GM23338 (cell line): ENCODE measurements at regions not wholly inside any gene's neighbourhood (a gene's known extent, or its start where the extent isn't known, plus 50 kb on each side); places are given as distances from the start of the nearest gene placed in this dataset.

Experiments used
- ATAC-seq: fragments of 200-7000 bp; cut with Tn5 transposase; 3 replicates; pipeline ENCODE4 v1.9.1; 2020
- DNase-seq: peaks from one replicate; pipeline ENCODE4 v3.0.0-alpha.2; 2015; ENCODE audit warnings: low spot score
- H2AFZ ChIP-seq: fragments of 200-600 bp; sonication (generic); 2 replicates; pipeline ENCODE4 v1.8.0; 2016; ENCODE audit warnings: antibody characterized with exemption, mild to moderate bottlenecking, moderate library complexity
- H3F3A ChIP-seq: fragments of 200-600 bp; sonication (generic); replicated peaks from 2 replicates; pipeline ENCODE4 v1.8.0; 2017; ENCODE audit warnings: antibody characterized with exemption, mixed run types, low read depth
- H3K27ac ChIP-seq: fragments of 200-600 bp; sonication (generic); 2 replicates; pipeline ENCODE4 v1.6.1; 2016; ENCODE audit warnings: low read depth
- H3K27me3 ChIP-seq: fragments of 200-600 bp; sonication (generic); 2 replicates; pipeline ENCODE4 v1.8.0; 2016; ENCODE audit warnings: mild to moderate bottlenecking, mixed run types, moderate library complexity; ENCODE audit not compliant: insufficient read depth
- H3K36me3 ChIP-seq: fragments of 200-600 bp; sonication (generic); 2 replicates; pipeline ENCODE4 v1.8.0; 2016; ENCODE audit warnings: mild to moderate bottlenecking; ENCODE audit not compliant: insufficient read depth
- H3K4me1 ChIP-seq: fragments of 200-600 bp; sonication (generic); 2 replicates; pipeline ENCODE4 v1.8.0; 2016; ENCODE audit warnings: mild to moderate bottlenecking, moderate library complexity; ENCODE audit not compliant: insufficient read depth
- H3K4me2 ChIP-seq: fragments of 200-600 bp; sonication (generic); 2 replicates; pipeline ENCODE4 v1.7.1; 2017; ENCODE audit warnings: mixed run types
- H3K4me3 ChIP-seq: fragments of 200-600 bp; sonication (generic); 2 replicates; pipeline ENCODE4 v1.6.1; 2016; ENCODE audit warnings: mixed run types
- H3K79me2 ChIP-seq: fragments of 200-600 bp; sonication (generic); replicated peaks from 2 replicates; pipeline ENCODE4 v1.8.0; 2017; ENCODE audit warnings: mild to moderate bottlenecking; ENCODE audit not compliant: insufficient read depth
- H3K9me2 ChIP-seq: fragments of 200-600 bp; sonication (generic); 2 replicates; pipeline ENCODE4 v1.8.0; 2017; ENCODE audit not compliant: insufficient read depth
- H4K20me1 ChIP-seq: fragments of 200-600 bp; sonication (generic); replicated peaks from 2 replicates; pipeline ENCODE4 v1.8.0; 2017; ENCODE audit warnings: mild to moderate bottlenecking; ENCODE audit not compliant: insufficient read depth
- H3K27ac Mint-ChIP-seq: 2 replicates; pipeline ENCODE4 v1.8.0; 2020; ENCODE audit warnings: inconsistent platforms, mild to moderate bottlenecking, moderate library complexity, mixed read lengths
- H3K27me3 Mint-ChIP-seq: 3 replicates; pipeline ENCODE4 v1.8.0; 2022; ENCODE audit warnings: low read depth, mild to moderate bottlenecking, moderate library complexity, mixed read lengths, inconsistent platforms; ENCODE audit not compliant: insufficient read depth, poor library complexity
- H3K36me3 Mint-ChIP-seq: 3 replicates; pipeline ENCODE4 v1.8.0; 2021; ENCODE audit warnings: low read depth, mild to moderate bottlenecking, inconsistent platforms, moderate library complexity, mixed read lengths
- H3K4me1 Mint-ChIP-seq: 3 replicates; pipeline ENCODE4 v1.8.0; 2020; ENCODE audit warnings: mild to moderate bottlenecking, inconsistent platforms, mixed read lengths
- H3K4me3 Mint-ChIP-seq: 3 replicates; pipeline ENCODE4 v1.8.0; 2021; ENCODE audit warnings: moderate library complexity, mild to moderate bottlenecking, inconsistent platforms, mixed read lengths
- H3K9me3 Mint-ChIP-seq: 3 replicates; pipeline ENCODE4 v1.8.0; 2020; ENCODE audit warnings: moderate library complexity, mild to moderate bottlenecking, inconsistent platforms, mixed read lengths
- CREB1 ChIP-seq: fragments of 250-450 bp; sonication (Bioruptor Pico); IDR thresholded peaks from 2 replicates; pipeline ENCODE4 v1.5.0; 2020; ENCODE audit warnings: low read depth, mild to moderate bottlenecking, moderate library complexity
- EZH2 ChIP-seq: fragments of 200-600 bp; sonication (generic); IDR thresholded peaks from one replicate; pipeline ENCODE4 v1.8.0; 2017; ENCODE audit warnings: antibody characterized with exemption, mild to moderate bottlenecking, low read depth; ENCODE audit not compliant: unreplicated experiment
- EZH2phosphoT487 ChIP-seq: fragments of 200-600 bp; sonication (generic); IDR thresholded peaks from one replicate; pipeline ENCODE4 v1.8.1; 2018; ENCODE audit warnings: antibody characterized with exemption; ENCODE audit not compliant: unreplicated experiment
- JUNB ChIP-seq: IDR thresholded peaks from one replicate; pipeline ENCODE4 v1.6.1; 2016; ENCODE audit warnings: antibody characterized with exemption; ENCODE audit not compliant: unreplicated experiment
- NANOG ChIP-seq: IDR thresholded peaks from 2 replicates; pipeline ENCODE4 v1.6.1; 2016; ENCODE audit warnings: antibody characterized with exemption, borderline replicate concordance
- POLR2AphosphoS5 ChIP-seq: IDR thresholded peaks from 2 replicates; pipeline ENCODE4 v1.6.1; 2016; ENCODE audit warnings: antibody characterized with exemption, low read depth
- STAT1 ChIP-seq: IDR thresholded peaks from one replicate; pipeline ENCODE4 v1.6.1; 2016; ENCODE audit warnings: antibody characterized with exemption; ENCODE audit not compliant: unreplicated experiment
- ZNF114 ChIP-seq: fragments of 250-450 bp; sonication (Bioruptor Pico); IDR thresholded peaks from 2 replicates; pipeline ENCODE4 v1.5.0; 2020; ENCODE audit warnings: mild to moderate bottlenecking, moderate library complexity
- ZNF331 ChIP-seq: fragments of 250-450 bp; sonication (Bioruptor Pico); IDR thresholded peaks from 2 replicates; pipeline ENCODE4 v1.5.0; 2020; ENCODE audit warnings: low read depth, mild to moderate bottlenecking, moderate library complexity
- TF ChIP-seq, protein P1 (sequence below): IDR thresholded peaks from one replicate; pipeline ENCODE4 v1.6.1; 2018; ENCODE audit warnings: antibody characterized with exemption; ENCODE audit not compliant: unreplicated experiment
- TF ChIP-seq, protein P2 (sequence below), 2 experiments: fragments of 200-600 bp in 1 of 2; sonication (generic) in 1 of 2; conservative IDR thresholded peaks; 2 replicates each; pipeline versions ENCODE4 v1.5.1 to v1.6.1; 2016 to 2017; ENCODE audit warnings: antibody characterized with exemption in 2 of 2, low read depth in 2 of 2, mild to moderate bottlenecking in 2 of 2, moderate library complexity in 1 of 2
- TF ChIP-seq, protein P3 (sequence below): IDR thresholded peaks from 2 replicates; pipeline ENCODE4 v1.6.1; 2016; ENCODE audit warnings: antibody characterized with exemption
- TF ChIP-seq, protein P4 (sequence below): fragments of 250-450 bp; sonication (Bioruptor Pico); IDR thresholded peaks from 2 replicates; pipeline ENCODE4 v1.5.0; 2020; ENCODE audit warnings: mild to moderate bottlenecking, moderate library complexity

DNA sequence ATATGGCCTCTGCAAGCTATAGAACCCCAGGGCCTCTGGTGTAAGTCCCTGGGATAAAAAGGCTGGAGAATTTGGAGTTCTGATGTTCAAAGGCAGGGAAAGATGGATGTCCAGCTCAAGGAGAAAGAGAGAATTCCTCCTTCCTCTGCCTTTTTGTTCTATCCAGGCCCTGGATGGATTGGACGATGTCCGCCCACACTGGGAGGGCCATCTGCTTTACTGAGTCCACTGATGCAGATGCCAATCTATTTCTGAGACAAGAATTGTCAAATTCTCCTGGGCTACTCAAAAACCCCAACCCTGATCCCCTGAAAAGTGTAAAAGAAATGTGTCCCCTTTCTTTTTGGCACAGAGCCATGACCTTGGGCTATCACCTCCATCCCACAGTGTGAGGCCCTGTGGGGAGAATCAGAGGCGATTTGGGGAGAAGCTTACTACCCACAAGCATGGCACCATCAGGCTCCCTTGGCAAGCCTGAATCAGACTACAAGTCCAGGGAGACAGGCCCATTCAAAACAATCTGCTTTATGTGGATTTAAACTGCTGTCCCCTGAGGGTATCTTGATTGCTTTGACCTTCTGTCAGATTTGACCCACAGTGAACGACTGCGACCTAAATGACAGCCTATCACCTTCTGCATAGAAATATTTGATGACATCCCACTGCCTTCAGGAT, 334.0 kb downstream of the NUAK1 start:
- no peak overlapping the region for H3K4me2 ChIP-seq
- H3K4me3 ChIP-seq = no peak overlapping the region
- H3K27me3 ChIP-seq = no peaks in the 10 kb centered on the region
- no peak overlapping the region for H3K27ac Mint-ChIP-seq
- H3K9me3 Mint-ChIP-seq = no peaks in the 10 kb centered on the region
- H3K27me3 Mint-ChIP-seq = no peaks in the 10 kb centered on the region
- no peak overlapping the region for H3K4me3 Mint-ChIP-seq
- H3K9me2 ChIP-seq = peaks cover 19% of the 10 kb centered on the region
- no peak overlapping the region for H3K27ac ChIP-seq
- no peaks in the 10 kb centered on the region for H3K4me1 Mint-ChIP-seq
- H4K20me1 ChIP-seq = no peaks in the 10 kb centered on the region
- no peaks in the 10 kb centered on the region for H3K79me2 ChIP-seq
- no peak overlapping the region for H2AFZ ChIP-seq
- TF ChIP-seq JUNB = no peak
- no peak for TF ChIP-seq CREB1 (CRISPR knock-in tag)
- no peak for TF ChIP-seq EZH2
- TF ChIP-seq EZH2phosphoT487 = no peak
- TF ChIP-seq ZNF331 (CRISPR knock-in tag) = no peak
- TF ChIP-seq, protein P1, sequence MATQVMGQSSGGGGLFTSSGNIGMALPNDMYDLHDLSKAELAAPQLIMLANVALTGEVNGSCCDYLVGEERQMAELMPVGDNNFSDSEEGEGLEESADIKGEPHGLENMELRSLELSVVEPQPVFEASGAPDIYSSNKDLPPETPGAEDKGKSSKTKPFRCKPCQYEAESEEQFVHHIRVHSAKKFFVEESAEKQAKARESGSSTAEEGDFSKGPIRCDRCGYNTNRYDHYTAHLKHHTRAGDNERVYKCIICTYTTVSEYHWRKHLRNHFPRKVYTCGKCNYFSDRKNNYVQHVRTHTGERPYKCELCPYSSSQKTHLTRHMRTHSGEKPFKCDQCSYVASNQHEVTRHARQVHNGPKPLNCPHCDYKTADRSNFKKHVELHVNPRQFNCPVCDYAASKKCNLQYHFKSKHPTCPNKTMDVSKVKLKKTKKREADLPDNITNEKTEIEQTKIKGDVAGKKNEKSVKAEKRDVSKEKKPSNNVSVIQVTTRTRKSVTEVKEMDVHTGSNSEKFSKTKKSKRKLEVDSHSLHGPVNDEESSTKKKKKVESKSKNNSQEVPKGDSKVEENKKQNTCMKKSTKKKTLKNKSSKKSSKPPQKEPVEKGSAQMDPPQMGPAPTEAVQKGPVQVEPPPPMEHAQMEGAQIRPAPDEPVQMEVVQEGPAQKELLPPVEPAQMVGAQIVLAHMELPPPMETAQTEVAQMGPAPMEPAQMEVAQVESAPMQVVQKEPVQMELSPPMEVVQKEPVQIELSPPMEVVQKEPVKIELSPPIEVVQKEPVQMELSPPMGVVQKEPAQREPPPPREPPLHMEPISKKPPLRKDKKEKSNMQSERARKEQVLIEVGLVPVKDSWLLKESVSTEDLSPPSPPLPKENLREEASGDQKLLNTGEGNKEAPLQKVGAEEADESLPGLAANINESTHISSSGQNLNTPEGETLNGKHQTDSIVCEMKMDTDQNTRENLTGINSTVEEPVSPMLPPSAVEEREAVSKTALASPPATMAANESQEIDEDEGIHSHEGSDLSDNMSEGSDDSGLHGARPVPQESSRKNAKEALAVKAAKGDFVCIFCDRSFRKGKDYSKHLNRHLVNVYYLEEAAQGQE = no peak
- TF ChIP-seq NANOG = no peak
- TF ChIP-seq, protein P2, sequence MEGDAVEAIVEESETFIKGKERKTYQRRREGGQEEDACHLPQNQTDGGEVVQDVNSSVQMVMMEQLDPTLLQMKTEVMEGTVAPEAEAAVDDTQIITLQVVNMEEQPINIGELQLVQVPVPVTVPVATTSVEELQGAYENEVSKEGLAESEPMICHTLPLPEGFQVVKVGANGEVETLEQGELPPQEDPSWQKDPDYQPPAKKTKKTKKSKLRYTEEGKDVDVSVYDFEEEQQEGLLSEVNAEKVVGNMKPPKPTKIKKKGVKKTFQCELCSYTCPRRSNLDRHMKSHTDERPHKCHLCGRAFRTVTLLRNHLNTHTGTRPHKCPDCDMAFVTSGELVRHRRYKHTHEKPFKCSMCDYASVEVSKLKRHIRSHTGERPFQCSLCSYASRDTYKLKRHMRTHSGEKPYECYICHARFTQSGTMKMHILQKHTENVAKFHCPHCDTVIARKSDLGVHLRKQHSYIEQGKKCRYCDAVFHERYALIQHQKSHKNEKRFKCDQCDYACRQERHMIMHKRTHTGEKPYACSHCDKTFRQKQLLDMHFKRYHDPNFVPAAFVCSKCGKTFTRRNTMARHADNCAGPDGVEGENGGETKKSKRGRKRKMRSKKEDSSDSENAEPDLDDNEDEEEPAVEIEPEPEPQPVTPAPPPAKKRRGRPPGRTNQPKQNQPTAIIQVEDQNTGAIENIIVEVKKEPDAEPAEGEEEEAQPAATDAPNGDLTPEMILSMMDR (conservative IDR thresholded peaks at IDR 0.05; ENCODE audit: low read depth in 2 of 2) = no peak
- TF ChIP-seq, protein P3, sequence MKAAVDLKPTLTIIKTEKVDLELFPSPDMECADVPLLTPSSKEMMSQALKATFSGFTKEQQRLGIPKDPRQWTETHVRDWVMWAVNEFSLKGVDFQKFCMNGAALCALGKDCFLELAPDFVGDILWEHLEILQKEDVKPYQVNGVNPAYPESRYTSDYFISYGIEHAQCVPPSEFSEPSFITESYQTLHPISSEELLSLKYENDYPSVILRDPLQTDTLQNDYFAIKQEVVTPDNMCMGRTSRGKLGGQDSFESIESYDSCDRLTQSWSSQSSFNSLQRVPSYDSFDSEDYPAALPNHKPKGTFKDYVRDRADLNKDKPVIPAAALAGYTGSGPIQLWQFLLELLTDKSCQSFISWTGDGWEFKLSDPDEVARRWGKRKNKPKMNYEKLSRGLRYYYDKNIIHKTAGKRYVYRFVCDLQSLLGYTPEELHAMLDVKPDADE = no peak
- TF ChIP-seq, protein P4, sequence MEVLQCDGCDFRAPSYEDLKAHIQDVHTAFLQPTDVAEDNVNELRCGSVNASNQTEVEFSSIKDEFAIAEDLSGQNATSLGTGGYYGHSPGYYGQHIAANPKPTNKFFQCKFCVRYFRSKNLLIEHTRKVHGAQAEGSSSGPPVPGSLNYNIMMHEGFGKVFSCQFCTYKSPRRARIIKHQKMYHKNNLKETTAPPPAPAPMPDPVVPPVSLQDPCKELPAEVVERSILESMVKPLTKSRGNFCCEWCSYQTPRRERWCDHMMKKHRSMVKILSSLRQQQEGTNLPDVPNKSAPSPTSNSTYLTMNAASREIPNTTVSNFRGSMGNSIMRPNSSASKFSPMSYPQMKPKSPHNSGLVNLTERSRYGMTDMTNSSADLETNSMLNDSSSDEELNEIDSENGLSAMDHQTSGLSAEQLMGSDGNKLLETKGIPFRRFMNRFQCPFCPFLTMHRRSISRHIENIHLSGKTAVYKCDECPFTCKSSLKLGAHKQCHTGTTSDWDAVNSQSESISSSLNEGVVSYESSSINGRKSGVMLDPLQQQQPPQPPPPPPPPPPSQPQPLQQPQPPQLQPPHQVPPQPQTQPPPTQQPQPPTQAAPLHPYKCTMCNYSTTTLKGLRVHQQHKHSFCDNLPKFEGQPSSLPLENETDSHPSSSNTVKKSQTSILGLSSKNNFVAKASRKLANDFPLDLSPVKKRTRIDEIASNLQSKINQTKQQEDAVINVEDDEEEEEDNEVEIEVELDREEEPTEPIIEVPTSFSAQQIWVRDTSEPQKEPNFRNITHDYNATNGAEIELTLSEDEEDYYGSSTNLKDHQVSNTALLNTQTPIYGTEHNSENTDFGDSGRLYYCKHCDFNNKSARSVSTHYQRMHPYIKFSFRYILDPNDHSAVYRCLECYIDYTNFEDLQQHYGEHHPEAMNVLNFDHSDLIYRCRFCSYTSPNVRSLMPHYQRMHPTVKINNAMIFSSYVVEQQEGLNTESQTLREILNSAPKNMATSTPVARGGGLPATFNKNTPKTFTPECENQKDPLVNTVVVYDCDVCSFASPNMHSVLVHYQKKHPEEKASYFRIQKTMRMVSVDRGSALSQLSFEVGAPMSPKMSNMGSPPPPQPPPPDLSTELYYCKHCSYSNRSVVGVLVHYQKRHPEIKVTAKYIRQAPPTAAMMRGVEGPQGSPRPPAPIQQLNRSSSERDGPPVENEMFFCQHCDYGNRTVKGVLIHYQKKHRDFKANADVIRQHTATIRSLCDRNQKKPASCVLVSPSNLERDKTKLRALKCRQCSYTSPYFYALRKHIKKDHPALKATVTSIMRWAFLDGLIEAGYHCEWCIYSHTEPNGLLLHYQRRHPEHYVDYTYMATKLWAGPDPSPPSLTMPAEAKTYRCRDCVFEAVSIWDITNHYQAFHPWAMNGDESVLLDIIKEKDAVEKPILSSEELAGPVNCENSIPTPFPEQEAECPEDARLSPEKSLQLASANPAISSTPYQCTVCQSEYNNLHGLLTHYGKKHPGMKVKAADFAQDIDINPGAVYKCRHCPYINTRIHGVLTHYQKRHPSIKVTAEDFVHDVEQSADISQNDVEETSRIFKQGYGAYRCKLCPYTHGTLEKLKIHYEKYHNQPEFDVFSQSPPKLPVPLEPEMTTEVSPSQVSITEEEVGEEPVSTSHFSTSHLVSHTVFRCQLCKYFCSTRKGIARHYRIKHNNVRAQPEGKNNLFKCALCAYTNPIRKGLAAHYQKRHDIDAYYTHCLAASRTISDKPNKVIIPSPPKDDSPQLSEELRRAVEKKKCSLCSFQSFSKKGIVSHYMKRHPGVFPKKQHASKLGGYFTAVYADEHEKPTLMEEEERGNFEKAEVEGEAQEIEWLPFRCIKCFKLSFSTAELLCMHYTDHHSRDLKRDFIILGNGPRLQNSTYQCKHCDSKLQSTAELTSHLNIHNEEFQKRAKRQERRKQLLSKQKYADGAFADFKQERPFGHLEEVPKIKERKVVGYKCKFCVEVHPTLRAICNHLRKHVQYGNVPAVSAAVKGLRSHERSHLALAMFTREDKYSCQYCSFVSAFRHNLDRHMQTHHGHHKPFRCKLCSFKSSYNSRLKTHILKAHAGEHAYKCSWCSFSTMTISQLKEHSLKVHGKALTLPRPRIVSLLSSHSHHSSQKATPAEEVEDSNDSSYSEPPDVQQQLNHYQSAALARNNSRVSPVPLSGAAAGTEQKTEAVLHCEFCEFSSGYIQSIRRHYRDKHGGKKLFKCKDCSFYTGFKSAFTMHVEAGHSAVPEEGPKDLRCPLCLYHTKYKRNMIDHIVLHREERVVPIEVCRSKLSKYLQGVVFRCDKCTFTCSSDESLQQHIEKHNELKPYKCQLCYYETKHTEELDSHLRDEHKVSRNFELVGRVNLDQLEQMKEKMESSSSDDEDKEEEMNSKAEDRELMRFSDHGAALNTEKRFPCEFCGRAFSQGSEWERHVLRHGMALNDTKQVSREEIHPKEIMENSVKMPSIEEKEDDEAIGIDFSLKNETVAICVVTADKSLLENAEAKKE (CRISPR knock-in tag) = no peak
- no peak for TF ChIP-seq ZNF114 (CRISPR knock-in tag)
- TF ChIP-seq STAT1 = no peak
- no peak for TF ChIP-seq POLR2AphosphoS5
- no peaks in the 10 kb centered on the region for H3K36me3 ChIP-seq
- no peaks in the 10 kb centered on the region for H3F3A ChIP-seq
- ATAC-seq (no peak), DNase-seq (no peak)
- no peaks in the 10 kb centered on the region for H3K36me3 Mint-ChIP-seq
- H3K4me1 ChIP-seq = no peaks in the 10 kb centered on the region
